ENCODE measurements at regions not wholly inside any gene's neighbourhood (a gene's known extent, or its start where the extent isn't known, plus 50 kb on each side); places are given as distances from the start of the nearest gene placed in this dataset.

GRCh38 chr11:130999086-130999485, 82.8 kb upstream of the SNX19 start:
- no peaks in the 10 kb centered on the region for H3K27me3 ChIP-seq (ENCODE audit: insufficient read depth, poor library complexity, severe bottlenecking)
- no peak overlapping the region for H3K4me3 ChIP-seq (replicated peaks; ENCODE audit: insufficient read depth, low read length)
- no peak for DNase-seq (ENCODE audit: low read depth in 1 of 2, low spot score in 1 of 2)
- no peak overlapping the region for H3K27ac ChIP-seq (replicated peaks)
- TF ChIP-seq SPI1 (IDR thresholded peaks at IDR 0.05; ENCODE audit: borderline replicate concordance, low read depth): no peak
- TF ChIP-seq REST (IDR thresholded peaks at IDR 0.05; ENCODE audit: insufficient replicate concordance, low read depth): no peak

GRCh38 chr11:130999992-131000770, 83.9 kb upstream of the SNX19 start:
- TF ChIP-seq REST (IDR thresholded peaks at IDR 0.05; ENCODE audit: insufficient replicate concordance, low read depth): no peak
- no peak for TF ChIP-seq SPI1 (IDR thresholded peaks at IDR 0.05; ENCODE audit: borderline replicate concordance, low read depth)
- no peak for TF ChIP-seq POLR2AphosphoS5 (IDR thresholded peaks at IDR 0.05; ENCODE audit: low read depth)
- TF ChIP-seq CTCF (IDR thresholded peaks at IDR 0.05; ENCODE audit: insufficient read depth, low read length): no peak
- TF ChIP-seq GABPA (IDR thresholded peaks at IDR 0.05; ENCODE audit: low read depth): no peak
- no peak for DNase-seq (ENCODE audit: low read depth in 1 of 2, low spot score in 1 of 2)
- Histone ChIP-seq H3K27me3 (ENCODE audit: insufficient read depth, poor library complexity, severe bottlenecking) (no peaks in the 10 kb centered on the region), H3K27ac (replicated peaks) (no peak overlapping the region), H3K4me3 (replicated peaks; ENCODE audit: insufficient read depth, low read length) (no peak overlapping the region)

GRCh38 chr11:131002145-131002544, 85.9 kb upstream of the SNX19 start:
- TF ChIP-seq GABPA (IDR thresholded peaks at IDR 0.05; ENCODE audit: low read depth): no peak
- TF ChIP-seq CTCF (IDR thresholded peaks at IDR 0.05; ENCODE audit: insufficient read depth, low read length): no peak
- TF ChIP-seq POLR2AphosphoS5 (IDR thresholded peaks at IDR 0.05; ENCODE audit: low read depth): no peak
- TF ChIP-seq REST (IDR thresholded peaks at IDR 0.05; ENCODE audit: insufficient replicate concordance, low read depth): no peak
- no peak for TF ChIP-seq SPI1 (IDR thresholded peaks at IDR 0.05; ENCODE audit: borderline replicate concordance, low read depth)
- no peak for DNase-seq (ENCODE audit: low read depth in 1 of 2, low spot score in 1 of 2)
- H3K27ac ChIP-seq (replicated peaks): no peak overlapping the region

More at GRCh38 chr11:131002145-131002544, 85.9 kb upstream of the SNX19 start:
- no peaks in the 10 kb centered on the region for H3K27me3 ChIP-seq (ENCODE audit: insufficient read depth, poor library complexity, severe bottlenecking)
- H3K4me3 ChIP-seq (replicated peaks; ENCODE audit: insufficient read depth, low read length): no peak overlapping the region

Measured in HL-60 (cell line).